ENCODE measurements at regions not wholly inside any gene's neighbourhood (a gene's known extent, or its start where the extent isn't known, plus 50 kb on each side); places are given as distances from the start of the nearest gene placed in this dataset.

DNA sequence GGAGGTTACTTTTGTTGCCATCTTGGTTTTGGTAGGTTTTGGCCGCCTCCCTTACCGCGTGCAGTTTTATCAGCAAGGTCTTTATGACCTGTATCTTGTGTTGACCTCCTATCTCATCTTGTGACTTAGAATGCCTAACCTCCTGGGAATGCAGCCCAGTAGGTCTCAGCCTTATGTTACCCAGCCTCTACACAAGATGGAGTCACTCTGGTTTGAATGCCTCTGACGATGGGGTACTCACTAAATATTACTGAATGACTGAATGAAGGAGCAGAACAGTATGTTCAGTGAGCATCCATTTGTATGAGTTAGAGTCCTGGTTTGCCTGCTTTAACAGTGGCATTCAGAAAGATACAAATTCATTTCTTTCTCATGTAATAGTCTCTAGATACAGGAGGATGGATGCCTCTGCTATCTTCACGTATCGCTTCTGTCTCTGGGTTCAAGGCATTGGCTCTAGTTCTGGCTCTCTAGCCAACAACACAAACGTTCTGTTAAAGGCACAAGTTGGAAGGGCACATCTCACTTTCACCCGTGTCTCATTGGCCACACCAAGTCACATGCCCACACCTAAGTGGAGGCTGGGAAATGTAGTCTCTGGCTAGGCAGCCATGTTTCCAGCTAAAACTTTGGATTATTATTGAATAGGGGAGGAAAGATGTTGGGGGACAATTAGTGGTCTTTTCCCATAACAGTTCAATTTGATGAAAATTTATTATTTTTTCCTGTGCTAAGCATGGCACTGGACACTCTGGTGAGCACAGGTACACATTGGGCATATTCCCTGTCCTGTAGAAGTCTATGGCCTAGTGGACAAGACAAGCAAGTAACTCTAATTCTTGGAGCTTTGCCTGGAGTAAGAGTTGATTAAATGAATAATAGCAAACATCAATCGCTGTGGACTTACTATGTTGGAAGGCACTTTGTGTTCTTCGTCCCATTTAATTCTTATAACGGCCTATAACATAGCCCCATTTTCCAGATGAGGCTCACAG is 75.2 kb upstream of the RPH3A start:
- no peak overlapping the region for H3K4me2 ChIP-seq (ENCODE audit: low read length)
- no peaks in the 10 kb centered on the region for H4K20me1 ChIP-seq (ENCODE audit: control insufficient read depth, insufficient read depth, low read depth, low read length)
- no peaks in the 10 kb centered on the region for H3K4me1 ChIP-seq (ENCODE audit: control insufficient read depth, low read length)
- no peaks in the 10 kb centered on the region for H3K36me3 ChIP-seq (ENCODE audit: control insufficient read depth, low read length)
- no peaks in the 10 kb centered on the region for H3K9me2 ChIP-seq (replicated peaks; ENCODE audit: control insufficient read depth, low read length)
- no peak for TF ChIP-seq EZH2phosphoT487 (IDR thresholded peaks at IDR 0.05; ENCODE audit: borderline replicate concordance, low read length)
- TF ChIP-seq CTCF (IDR thresholded peaks at IDR 0.05; ENCODE audit: low read depth, low read length, poor library complexity, severe bottlenecking) = no peak
- H3K27me3 ChIP-seq (ENCODE audit: control insufficient read depth, low read length) = peaks cover 3% of the 10 kb centered on the region; the same call in 1 of the 2 replicates
- no peaks in the 10 kb centered on the region for H3F3A ChIP-seq (ENCODE audit: control insufficient read depth, insufficient read depth)
- H3K4me3 ChIP-seq (ENCODE audit: low read length) = no peak overlapping the region
- H3K9me3 ChIP-seq (ENCODE audit: control insufficient read depth, insufficient read depth, low read length) = peaks cover 7% of the 10 kb centered on the region; the same call in 1 of the 2 replicates
- no peaks in the 10 kb centered on the region for H3K79me2 ChIP-seq (ENCODE audit: control insufficient read depth, low read length)
- no peak overlapping the region for H3K27ac ChIP-seq (ENCODE audit: low read depth, low read length)

DNA sequence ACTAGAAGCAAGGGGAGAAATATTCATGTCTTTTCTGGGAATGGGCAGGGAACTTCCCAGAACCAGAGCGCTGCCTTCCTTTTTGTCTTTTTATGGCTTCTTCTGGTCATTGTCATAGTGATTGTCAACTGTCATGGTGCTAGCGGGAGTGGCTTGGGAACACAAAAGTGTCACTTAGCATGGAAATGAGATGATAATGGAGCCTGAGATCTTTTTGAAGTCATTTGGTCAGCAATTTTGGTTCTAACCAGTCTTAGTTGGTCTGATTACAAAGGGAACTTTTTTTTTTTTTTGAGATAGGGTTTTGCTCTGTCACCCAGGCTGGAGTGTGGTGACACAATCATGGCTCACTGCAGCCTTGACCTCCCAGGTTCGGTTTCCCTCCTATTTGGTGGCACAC is 62.7 kb upstream of the RPH3A start:
- Histone ChIP-seq H3K27me3 (ENCODE audit: control insufficient read depth, low read length) (no peaks in the 10 kb centered on the region; the same call in 1 of the 2 replicates), H3F3A (ENCODE audit: control insufficient read depth, insufficient read depth) (no peaks in the 10 kb centered on the region), H3K4me3 (ENCODE audit: low read length) (no peak overlapping the region), H3K4me1 (ENCODE audit: control insufficient read depth, low read length) (no peaks in the 10 kb centered on the region), H3K9me3 (ENCODE audit: control insufficient read depth, insufficient read depth, low read length) (no peaks in the 10 kb centered on the region), H3K9me2 (replicated peaks; ENCODE audit: control insufficient read depth, low read length) (no peaks in the 10 kb centered on the region), H3K27ac (ENCODE audit: low read depth, low read length) (no peak overlapping the region), H4K20me1 (ENCODE audit: control insufficient read depth, insufficient read depth, low read depth, low read length) (no peaks in the 10 kb centered on the region), H3K36me3 (ENCODE audit: control insufficient read depth, low read length) (no peaks in the 10 kb centered on the region), H3K79me2 (ENCODE audit: control insufficient read depth, low read length) (no peaks in the 10 kb centered on the region), H3K4me2 (ENCODE audit: low read length) (no peak overlapping the region)
- TF ChIP-seq CTCF (IDR thresholded peaks at IDR 0.05; ENCODE audit: low read depth, low read length, poor library complexity, severe bottlenecking) (no peak), EZH2phosphoT487 (IDR thresholded peaks at IDR 0.05; ENCODE audit: borderline replicate concordance, low read length) (no peak)

DNA sequence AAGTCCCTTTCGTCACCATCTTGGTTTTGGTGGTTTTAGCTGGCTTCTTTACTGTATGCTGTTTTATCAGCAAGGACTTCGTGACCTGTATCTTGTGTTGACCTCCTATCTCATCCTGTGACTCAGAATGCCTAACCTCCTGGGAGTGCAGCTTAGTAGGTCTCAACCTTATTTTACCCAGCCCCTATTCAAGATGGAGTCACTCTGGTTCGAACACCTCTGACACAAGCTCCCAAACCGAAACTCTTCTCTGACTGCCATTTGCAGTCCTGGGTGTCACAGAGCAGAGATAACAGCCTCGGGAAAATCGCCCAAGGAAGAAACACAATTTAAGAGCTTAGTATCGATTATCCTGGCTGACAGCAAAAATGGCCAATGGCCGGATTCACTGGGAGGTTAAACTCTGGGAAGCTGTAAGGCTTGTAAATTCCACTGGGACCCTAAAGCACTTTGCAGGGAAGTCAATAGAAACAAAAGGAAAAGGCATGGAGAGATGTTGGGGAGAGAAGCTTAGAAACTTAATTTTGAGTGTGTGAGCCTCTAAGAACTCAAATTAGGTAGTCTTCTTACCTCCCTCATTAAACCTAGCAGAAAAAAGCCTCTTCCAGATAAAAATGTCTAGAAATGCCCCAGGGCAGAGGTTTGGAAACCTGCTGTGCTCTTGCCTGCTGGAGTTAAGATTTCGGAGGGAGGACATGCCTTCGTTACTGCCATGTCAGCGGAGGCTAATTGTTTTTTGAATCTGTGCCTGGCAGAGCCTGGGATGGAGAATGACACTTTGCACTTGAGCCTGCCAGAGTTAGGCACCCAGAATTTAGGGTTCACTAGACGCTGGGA is 56.5 kb upstream of the RPH3A start:
- Histone ChIP-seq H4K20me1 (ENCODE audit: control insufficient read depth, insufficient read depth, low read depth, low read length) (no peaks in the 10 kb centered on the region), H3K27me3 (ENCODE audit: control insufficient read depth, low read length) (0 out of 2 replicates have a peak, but pooled peaks cover 2% of the 10 kb centered on the region), H3K9me3 (ENCODE audit: control insufficient read depth, insufficient read depth, low read length) (no peaks in the 10 kb centered on the region), H3K4me2 (ENCODE audit: low read length) (no peak overlapping the region), H3F3A (ENCODE audit: control insufficient read depth, insufficient read depth) (no peaks in the 10 kb centered on the region), H3K4me1 (ENCODE audit: control insufficient read depth, low read length) (no peaks in the 10 kb centered on the region), H3K9me2 (replicated peaks; ENCODE audit: control insufficient read depth, low read length) (no peaks in the 10 kb centered on the region), H3K4me3 (ENCODE audit: low read length) (no peak overlapping the region), H3K36me3 (ENCODE audit: control insufficient read depth, low read length) (no peaks in the 10 kb centered on the region), H3K27ac (ENCODE audit: low read depth, low read length) (no peak overlapping the region), H3K79me2 (ENCODE audit: control insufficient read depth, low read length) (no peaks in the 10 kb centered on the region)
- no peak for TF ChIP-seq EZH2phosphoT487 (IDR thresholded peaks at IDR 0.05; ENCODE audit: borderline replicate concordance, low read length)
- TF ChIP-seq CTCF (IDR thresholded peaks at IDR 0.05; ENCODE audit: low read depth, low read length, poor library complexity, severe bottlenecking) = no peak

Data from DOHH2 (cell line).